GM12878 (cell line): ENCODE measurements at regions not wholly inside any gene's neighbourhood (a gene's known extent, or its start where the extent isn't known, plus 50 kb on each side); places are given as distances from the start of the nearest gene placed in this dataset.

Experiments
- MYC ChIP-seq: IDR thresholded peaks from 2 replicates; pipeline ENCODE4 v1.6.1; 2011; ENCODE audit warnings: mild to moderate bottlenecking, low read length, moderate library complexity, inconsistent platforms; ENCODE audit not compliant: insufficient read depth, insufficient replicate concordance, insufficient read length, severe bottlenecking
- NR2C2 ChIP-seq: IDR thresholded peaks from 2 replicates; pipeline ENCODE4 v1.6.1; 2011; ENCODE audit warnings: borderline replicate concordance, low read depth; ENCODE audit not compliant: control insufficient read depth, insufficient read length
- PAX5 ChIP-seq: IDR thresholded peaks from 2 replicates; pipeline ENCODE4 v1.6.1; 2011; ENCODE audit warnings: low read depth, low read length, borderline replicate concordance
- POLR2A ChIP-seq: IDR thresholded peaks from 2 replicates; pipeline ENCODE4 v1.6.1; 2011; ENCODE audit warnings: low read depth, mild to moderate bottlenecking, low read length

- TF ChIP-seq NR2C2 (no peak), POLR2A (no peak), MYC (no peak), PAX5 (no peak)
Observed at GRCh38 chr13:44833626-44834025, 155.6 kb downstream of the NUFIP1 start.
